Thyroid gland (tissue), 4 donors: ENCODE measurements at regions not wholly inside any gene's neighbourhood (a gene's known extent, or its start where the extent isn't known, plus 50 kb on each side); places are given as distances from the start of the nearest gene placed in this dataset.

Experiments
- POLR2A ChIP-seq, 2 donors: fragments of 450-650 bp; IDR thresholded peaks; one replicate each; pipeline ENCODE4 v1.6.1; 2017; ENCODE audit warnings: antibody characterized with exemption in 2 of 2, mild to moderate bottlenecking in 2 of 2, moderate library complexity in 1 of 2
- TF ChIP-seq, protein P1 (sequence below), 6 experiments: fragments of 200-600 bp in 3 of 6; fragments of 450-650 bp in 3 of 6; sonication (generic) in 3 of 6; IDR thresholded peaks; one replicate each; pipeline ENCODE4 v1.5.1; 2016 to 2019; ENCODE audit warnings: antibody characterized with exemption in 6 of 6, mild to moderate bottlenecking in 2 of 6, inconsistent platforms in 1 of 6, moderate library complexity in 1 of 6

- TF ChIP-seq, protein P1, sequence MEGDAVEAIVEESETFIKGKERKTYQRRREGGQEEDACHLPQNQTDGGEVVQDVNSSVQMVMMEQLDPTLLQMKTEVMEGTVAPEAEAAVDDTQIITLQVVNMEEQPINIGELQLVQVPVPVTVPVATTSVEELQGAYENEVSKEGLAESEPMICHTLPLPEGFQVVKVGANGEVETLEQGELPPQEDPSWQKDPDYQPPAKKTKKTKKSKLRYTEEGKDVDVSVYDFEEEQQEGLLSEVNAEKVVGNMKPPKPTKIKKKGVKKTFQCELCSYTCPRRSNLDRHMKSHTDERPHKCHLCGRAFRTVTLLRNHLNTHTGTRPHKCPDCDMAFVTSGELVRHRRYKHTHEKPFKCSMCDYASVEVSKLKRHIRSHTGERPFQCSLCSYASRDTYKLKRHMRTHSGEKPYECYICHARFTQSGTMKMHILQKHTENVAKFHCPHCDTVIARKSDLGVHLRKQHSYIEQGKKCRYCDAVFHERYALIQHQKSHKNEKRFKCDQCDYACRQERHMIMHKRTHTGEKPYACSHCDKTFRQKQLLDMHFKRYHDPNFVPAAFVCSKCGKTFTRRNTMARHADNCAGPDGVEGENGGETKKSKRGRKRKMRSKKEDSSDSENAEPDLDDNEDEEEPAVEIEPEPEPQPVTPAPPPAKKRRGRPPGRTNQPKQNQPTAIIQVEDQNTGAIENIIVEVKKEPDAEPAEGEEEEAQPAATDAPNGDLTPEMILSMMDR (IDR thresholded peaks at IDR 0.05), result no peak
- TF ChIP-seq POLR2A (IDR thresholded peaks at IDR 0.05), result no peak
These were observed 229.1 kb downstream of the KCNRG start for GRCh38 chr13:50244355-50244712.
